ENCODE measurements at regions not wholly inside any gene's neighbourhood (a gene's known extent, or its start where the extent isn't known, plus 50 kb on each side); places are given as distances from the start of the nearest gene placed in this dataset.

- no peak overlapping the region for H2AFZ ChIP-seq (ENCODE audit: low read depth, low read length)
- H3K27me3 ChIP-seq (ENCODE audit: insufficient read depth, low read length, poor library complexity): no peaks in the 10 kb centered on the region
- DNase-seq (no peak), ATAC-seq (ENCODE audit: insufficient read depth, low read depth) (no peak)
- H3K4me1 ChIP-seq (ENCODE audit: insufficient read depth, low read length): no peaks in the 10 kb centered on the region
- H3K36me3 ChIP-seq (ENCODE audit: insufficient read depth, low read length): no peaks in the 10 kb centered on the region
- no peaks in the 10 kb centered on the region for H3K79me2 ChIP-seq (ENCODE audit: insufficient read depth, low read length)
- no peak overlapping the region for H3K4me2 ChIP-seq (ENCODE audit: insufficient read depth, low read length)
- H3K4me3 ChIP-seq (ENCODE audit: low read depth in 1 of 2, low read length in 2 of 2): no peak overlapping the region
- no peaks in the 10 kb centered on the region for H4K20me1 ChIP-seq (ENCODE audit: insufficient read depth, low read length)
- TF ChIP-seq EZH2 (IDR thresholded peaks at IDR 0.05; ENCODE audit: borderline replicate concordance, low read depth, low read length, severe bottlenecking): no peak
- TF ChIP-seq, protein P1, sequence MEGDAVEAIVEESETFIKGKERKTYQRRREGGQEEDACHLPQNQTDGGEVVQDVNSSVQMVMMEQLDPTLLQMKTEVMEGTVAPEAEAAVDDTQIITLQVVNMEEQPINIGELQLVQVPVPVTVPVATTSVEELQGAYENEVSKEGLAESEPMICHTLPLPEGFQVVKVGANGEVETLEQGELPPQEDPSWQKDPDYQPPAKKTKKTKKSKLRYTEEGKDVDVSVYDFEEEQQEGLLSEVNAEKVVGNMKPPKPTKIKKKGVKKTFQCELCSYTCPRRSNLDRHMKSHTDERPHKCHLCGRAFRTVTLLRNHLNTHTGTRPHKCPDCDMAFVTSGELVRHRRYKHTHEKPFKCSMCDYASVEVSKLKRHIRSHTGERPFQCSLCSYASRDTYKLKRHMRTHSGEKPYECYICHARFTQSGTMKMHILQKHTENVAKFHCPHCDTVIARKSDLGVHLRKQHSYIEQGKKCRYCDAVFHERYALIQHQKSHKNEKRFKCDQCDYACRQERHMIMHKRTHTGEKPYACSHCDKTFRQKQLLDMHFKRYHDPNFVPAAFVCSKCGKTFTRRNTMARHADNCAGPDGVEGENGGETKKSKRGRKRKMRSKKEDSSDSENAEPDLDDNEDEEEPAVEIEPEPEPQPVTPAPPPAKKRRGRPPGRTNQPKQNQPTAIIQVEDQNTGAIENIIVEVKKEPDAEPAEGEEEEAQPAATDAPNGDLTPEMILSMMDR (IDR thresholded peaks at IDR 0.05; ENCODE audit: borderline replicate concordance, extremely low read depth, low read length, poor library complexity, severe bottlenecking): no peak
- H3K27ac ChIP-seq (ENCODE audit: low read length): no peak overlapping the region
- H3K9ac ChIP-seq (ENCODE audit: low read depth, low read length): no peak overlapping the region
- no peaks in the 10 kb centered on the region for H3K9me3 ChIP-seq (ENCODE audit: insufficient read depth, low read length, severe bottlenecking)
Measured at GRCh38 chr11:15602785-15603567, 488.3 kb downstream of the INSC start.

GRCh38 chr11:15605094-15605493, 490.4 kb downstream of the INSC start:
- no peak for TF ChIP-seq EZH2 (IDR thresholded peaks at IDR 0.05; ENCODE audit: borderline replicate concordance, low read depth, low read length, severe bottlenecking)

GRCh38 chr11:15607361-15608036, 492.8 kb downstream of the INSC start:
- no peak overlapping the region for H2AFZ ChIP-seq (ENCODE audit: low read depth, low read length)
- peaks cover 7% of the 10 kb centered on the region for H3K27me3 ChIP-seq (ENCODE audit: insufficient read depth, low read length, poor library complexity)
- no peak for DNase-seq
- TF ChIP-seq EZH2 (IDR thresholded peaks at IDR 0.05; ENCODE audit: borderline replicate concordance, low read depth, low read length, severe bottlenecking): no peak
- TF ChIP-seq, protein P1 (IDR thresholded peaks at IDR 0.05; ENCODE audit: borderline replicate concordance, extremely low read depth, low read length, poor library complexity, severe bottlenecking): no peak
- H3K9me3 ChIP-seq (ENCODE audit: insufficient read depth, low read length, severe bottlenecking): no peaks in the 10 kb centered on the region
- no peaks in the 10 kb centered on the region for H3K36me3 ChIP-seq (ENCODE audit: insufficient read depth, low read length)
- H3K4me3 ChIP-seq (ENCODE audit: low read depth in 1 of 2, low read length in 2 of 2): no peak overlapping the region
- no peak overlapping the region for H3K27ac ChIP-seq (ENCODE audit: low read length)
- no peaks in the 10 kb centered on the region for H3K4me1 ChIP-seq (ENCODE audit: insufficient read depth, low read length)
- no peak overlapping the region for H3K9ac ChIP-seq (ENCODE audit: low read depth, low read length)
- no peaks in the 10 kb centered on the region for H4K20me1 ChIP-seq (ENCODE audit: insufficient read depth, low read length)
- no peaks in the 10 kb centered on the region for H3K79me2 ChIP-seq (ENCODE audit: insufficient read depth, low read length)
- H3K4me2 ChIP-seq (ENCODE audit: insufficient read depth, low read length): no peak overlapping the region
- no peak for ATAC-seq (ENCODE audit: insufficient read depth, low read depth)

More at GRCh38 chr11:15605094-15605493, 490.4 kb downstream of the INSC start:
- Histone ChIP-seq H3K36me3 (ENCODE audit: insufficient read depth, low read length) (no peaks in the 10 kb centered on the region), H3K27me3 (ENCODE audit: insufficient read depth, low read length, poor library complexity) (no peaks in the 10 kb centered on the region), H2AFZ (ENCODE audit: low read depth, low read length) (no peak overlapping the region), H3K9me3 (ENCODE audit: insufficient read depth, low read length, severe bottlenecking) (no peaks in the 10 kb centered on the region), H4K20me1 (ENCODE audit: insufficient read depth, low read length) (no peaks in the 10 kb centered on the region), H3K4me2 (ENCODE audit: insufficient read depth, low read length) (no peak overlapping the region), H3K79me2 (ENCODE audit: insufficient read depth, low read length) (no peaks in the 10 kb centered on the region), H3K4me3 (ENCODE audit: low read depth in 1 of 2, low read length in 2 of 2) (no peak overlapping the region), H3K27ac (ENCODE audit: low read length) (no peak overlapping the region), H3K9ac (ENCODE audit: low read depth, low read length) (no peak overlapping the region), H3K4me1 (ENCODE audit: insufficient read depth, low read length) (no peaks in the 10 kb centered on the region)
- ATAC-seq (ENCODE audit: insufficient read depth, low read depth) (no peak), DNase-seq (no peak)

DNA sequence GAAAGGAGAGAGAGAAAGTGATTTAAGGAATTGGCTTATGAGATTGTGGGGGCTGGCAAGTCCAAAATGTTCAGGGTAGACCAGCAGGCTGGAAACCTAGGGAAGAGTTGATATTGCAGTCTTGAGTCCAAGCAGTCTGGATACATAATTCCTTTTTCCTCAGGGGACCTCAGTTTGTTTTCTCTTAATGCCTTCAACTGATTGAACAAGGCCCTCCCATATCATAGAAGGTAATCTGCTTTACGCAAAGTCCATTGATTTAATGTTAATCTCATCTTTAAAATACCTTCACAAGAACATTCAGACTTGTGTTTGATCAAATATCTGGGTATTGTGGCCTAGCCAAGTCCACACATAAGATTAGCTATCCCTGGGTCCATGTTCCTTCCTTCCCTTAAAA, 494.7 kb downstream of the INSC start:
- TF ChIP-seq, protein P1 (IDR thresholded peaks at IDR 0.05; ENCODE audit: borderline replicate concordance, extremely low read depth, low read length, poor library complexity, severe bottlenecking): no peak
- TF ChIP-seq EZH2 (IDR thresholded peaks at IDR 0.05; ENCODE audit: borderline replicate concordance, low read depth, low read length, severe bottlenecking): no peak
- no peak for ATAC-seq (ENCODE audit: insufficient read depth, low read depth)
- peaks cover 7% of the 10 kb centered on the region for H3K27me3 ChIP-seq (ENCODE audit: insufficient read depth, low read length, poor library complexity)

More for the DNA sequence above, 494.7 kb downstream of the INSC start:
- H3K9ac ChIP-seq (ENCODE audit: low read depth, low read length): no peak overlapping the region
- H3K27ac ChIP-seq (ENCODE audit: low read length): no peak overlapping the region
- no peaks in the 10 kb centered on the region for H3K9me3 ChIP-seq (ENCODE audit: insufficient read depth, low read length, severe bottlenecking)
- H3K36me3 ChIP-seq (ENCODE audit: insufficient read depth, low read length): no peaks in the 10 kb centered on the region
- H4K20me1 ChIP-seq (ENCODE audit: insufficient read depth, low read length): no peaks in the 10 kb centered on the region
- H2AFZ ChIP-seq (ENCODE audit: low read depth, low read length): no peak overlapping the region
- no peaks in the 10 kb centered on the region for H3K4me1 ChIP-seq (ENCODE audit: insufficient read depth, low read length)
- DNase-seq: no peak
- no peak overlapping the region for H3K4me3 ChIP-seq (ENCODE audit: low read depth in 1 of 2, low read length in 2 of 2)
- H3K4me2 ChIP-seq (ENCODE audit: insufficient read depth, low read length): no peak overlapping the region
- no peaks in the 10 kb centered on the region for H3K79me2 ChIP-seq (ENCODE audit: insufficient read depth, low read length)
